BE2C (cell line): ENCODE measurements at regions not wholly inside any gene's neighbourhood (a gene's known extent, or its start where the extent isn't known, plus 50 kb on each side); places are given as distances from the start of the nearest gene placed in this dataset.

ENCODE experiments used
- DNase-seq: peaks from one replicate; pipeline ENCODE4 v3.0.0-alpha.2; 2020
- H3K27me3 ChIP-seq: fragments of 250-450 bp; sonication (Bioruptor Pico); 2 replicates; pipeline ENCODE4 v1.5.1; 2020; ENCODE audit warnings: mild to moderate bottlenecking
- H3K36me3 ChIP-seq: fragments of 250-450 bp; sonication (Bioruptor Pico); 2 replicates; pipeline ENCODE4 v1.5.1; 2020; ENCODE audit warnings: mild to moderate bottlenecking
- H3K4me1 ChIP-seq: fragments of 250-450 bp; sonication (Bioruptor Pico); 2 replicates; pipeline ENCODE4 v1.5.1; 2020
- H3K4me3 ChIP-seq: 2 replicates; pipeline ENCODE4 v1.5.1; 2011; ENCODE audit warnings: low read depth, low read length
- H3K9me3 ChIP-seq: fragments of 250-450 bp; sonication (Bioruptor Pico); 2 replicates; pipeline ENCODE4 v1.5.1; 2020
- CTCF ChIP-seq: IDR thresholded peaks from 2 replicates; pipeline ENCODE4 v1.5.1; 2012; ENCODE audit warnings: mild to moderate bottlenecking, low read depth, low read length

GRCh38 chr10:35848412-35848811 lies 206.3 kb upstream of the FZD8 start:
- H3K27me3 ChIP-seq: no peaks in the 10 kb centered on the region
- no peak for DNase-seq
- H3K4me3 ChIP-seq: no peak overlapping the region
- TF ChIP-seq CTCF: no peak
- no peaks in the 10 kb centered on the region for H3K4me1 ChIP-seq
- no peaks in the 10 kb centered on the region for H3K9me3 ChIP-seq
- no peaks in the 10 kb centered on the region for H3K36me3 ChIP-seq

- no peaks in the 10 kb centered on the region for H3K9me3 ChIP-seq
- H3K4me3 ChIP-seq: no peak overlapping the region
- H3K4me1 ChIP-seq: no peaks in the 10 kb centered on the region
- no peaks in the 10 kb centered on the region for H3K36me3 ChIP-seq
- TF ChIP-seq CTCF: no peak
- no peaks in the 10 kb centered on the region for H3K27me3 ChIP-seq
- no peak for DNase-seq
These were observed 202.6 kb upstream of the FZD8 start for GRCh38 chr10:35844686-35845085.

GRCh38 chr10:35843524-35844181 lies 201.6 kb upstream of the FZD8 start:
- H3K9me3 ChIP-seq: no peaks in the 10 kb centered on the region
- no peak for TF ChIP-seq CTCF
- no peaks in the 10 kb centered on the region for H3K27me3 ChIP-seq
- no peaks in the 10 kb centered on the region for H3K36me3 ChIP-seq
- H3K4me1 ChIP-seq: no peaks in the 10 kb centered on the region
- no peak overlapping the region for H3K4me3 ChIP-seq
- no peak for DNase-seq

- no peak for TF ChIP-seq CTCF
- Histone ChIP-seq H3K9me3 (no peaks in the 10 kb centered on the region), H3K27me3 (no peaks in the 10 kb centered on the region), H3K4me3 (no peak overlapping the region), H3K4me1 (no peaks in the 10 kb centered on the region), H3K36me3 (no peaks in the 10 kb centered on the region)
- no peak for DNase-seq
These were observed 196.0 kb upstream of the FZD8 start for GRCh38 chr10:35838054-35838453.

DNA sequence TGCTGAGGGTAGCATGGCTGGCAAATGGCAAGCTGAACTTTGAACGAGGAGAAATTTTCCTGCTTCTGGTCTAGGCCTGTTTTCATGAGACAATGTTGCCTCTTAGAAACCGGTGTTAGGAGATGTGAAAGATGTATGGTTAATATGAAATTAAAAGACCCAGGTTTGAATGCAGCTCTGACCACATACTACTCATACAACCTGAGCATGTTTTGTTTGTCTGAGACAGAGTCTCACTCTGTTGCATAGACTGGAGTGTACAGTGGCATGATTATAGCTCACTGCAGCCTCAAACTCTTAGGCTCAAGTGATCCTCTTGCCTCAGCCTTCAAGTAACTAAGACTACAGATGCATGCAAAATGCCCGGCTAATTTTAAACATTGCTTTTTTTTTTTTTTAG lies 193.4 kb upstream of the FZD8 start:
- DNase-seq: no peak
- H3K9me3 ChIP-seq: no peaks in the 10 kb centered on the region
- no peak overlapping the region for H3K4me3 ChIP-seq
- TF ChIP-seq CTCF: no peak
- no peaks in the 10 kb centered on the region for H3K36me3 ChIP-seq
- H3K4me1 ChIP-seq: no peaks in the 10 kb centered on the region
- no peaks in the 10 kb centered on the region for H3K27me3 ChIP-seq

DNA sequence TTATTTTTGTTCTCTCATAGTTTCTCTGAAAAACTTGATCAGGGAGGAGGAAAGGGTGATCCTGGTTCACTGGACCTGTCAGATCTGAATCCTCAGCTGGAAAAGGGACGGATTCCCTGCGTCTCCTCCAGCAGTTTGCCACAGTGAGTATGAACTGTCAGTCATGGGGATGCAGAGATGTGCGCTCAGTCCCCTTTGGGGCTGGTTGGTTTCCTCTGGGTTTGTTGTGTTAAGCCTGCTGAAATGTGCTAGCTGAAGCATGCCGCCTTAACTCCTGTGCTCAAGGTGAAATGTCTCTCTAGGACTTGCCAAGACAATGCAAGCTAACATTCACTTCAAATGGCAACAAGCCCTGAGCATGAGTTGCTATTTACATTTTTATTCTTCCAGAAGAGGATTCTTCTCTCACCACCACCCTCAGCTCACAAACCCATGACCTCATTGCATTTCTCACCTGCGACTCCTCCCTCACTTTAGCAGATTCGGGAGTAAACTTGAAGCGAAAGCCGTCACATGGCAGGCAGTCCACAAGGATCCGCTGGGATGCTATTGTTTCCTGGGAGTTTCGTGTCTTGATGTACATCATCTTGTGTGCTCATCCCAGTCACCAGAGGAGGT lies 192.9 kb upstream of the FZD8 start:
- H3K36me3 ChIP-seq: no peaks in the 10 kb centered on the region
- no peak for DNase-seq

More for the DNA sequence above, 192.9 kb upstream of the FZD8 start:
- Histone ChIP-seq H3K4me1 (no peaks in the 10 kb centered on the region), H3K4me3 (no peak overlapping the region), H3K9me3 (no peaks in the 10 kb centered on the region), H3K27me3 (no peaks in the 10 kb centered on the region)
- TF ChIP-seq CTCF: no peak
